Mammary epithelial cell (primary cell): ENCODE measurements at regions not wholly inside any gene's neighbourhood (a gene's known extent, or its start where the extent isn't known, plus 50 kb on each side); places are given as distances from the start of the nearest gene placed in this dataset.

Experiments
- CTCF ChIP-seq, 2 donors: IDR thresholded peaks in 1 of 2; conservative IDR thresholded peaks in 1 of 2; 2 replicates each; pipeline ENCODE4 v1.5.1; 2011 to 2012; ENCODE audit warnings: inconsistent platforms in 2 of 2, low read length in 2 of 2, mild to moderate bottlenecking in 2 of 2, control low read depth in 1 of 2, low read depth in 1 of 2; ENCODE audit not compliant: insufficient read depth in 1 of 2; ENCODE audit errors: extremely low read depth in 1 of 2
- EZH2 ChIP-seq: IDR thresholded peaks from 2 replicates; pipeline ENCODE4 v1.6.1; 2012; ENCODE audit warnings: low read length, inconsistent platforms, borderline replicate concordance

DNA sequence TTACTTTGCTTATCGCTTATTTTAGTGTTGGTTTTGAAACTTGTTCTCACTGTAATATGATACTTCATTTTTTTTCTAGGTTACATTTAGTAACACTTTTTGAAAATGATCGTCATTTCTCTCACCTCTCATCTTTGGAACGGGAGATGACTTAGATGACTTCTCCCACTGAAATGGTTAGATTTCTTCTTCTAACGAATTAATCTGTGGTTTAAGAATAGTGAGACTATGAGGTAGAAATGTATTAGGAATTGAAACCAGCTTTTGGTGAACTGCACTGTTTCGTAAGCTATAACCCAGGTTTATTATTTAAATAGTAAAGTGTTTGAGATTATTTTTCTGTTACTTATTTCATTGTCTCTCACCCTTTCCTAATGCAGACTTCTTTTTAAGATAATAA, 93.7 kb downstream of the PRR15 start:
- TF ChIP-seq CTCF (conservative IDR thresholded peaks at IDR 0.05 in 1 of 2, IDR thresholded peaks at IDR 0.05 in 1 of 2; ENCODE audit: extremely low read depth in 1 of 2, insufficient read depth in 1 of 2, low read depth in 1 of 2, low read length in 2 of 2) (no peak), EZH2 (no peak)
